GM12865 (cell line): ENCODE measurements at regions not wholly inside any gene's neighbourhood (a gene's known extent, or its start where the extent isn't known, plus 50 kb on each side); places are given as distances from the start of the nearest gene placed in this dataset.
"Not testable (repeated sequence)": the region's sequence is repeated elsewhere in the genome, so short reads cannot be mapped to it uniquely, and the experiment has no call there.

Source experiments
- DNase-seq: peaks from one replicate; pipeline ENCODE4 v3.0.0; 2010; ENCODE audit warnings: low read depth
- H3K4me3 ChIP-seq: 2 replicates; pipeline ENCODE4 v1.5.1; 2011; ENCODE audit warnings: mild to moderate bottlenecking, low read depth, low read length, control low read depth
- TF ChIP-seq, protein P1 (sequence below): IDR thresholded peaks from 2 replicates; pipeline ENCODE4 v1.5.1; 2011; ENCODE audit warnings: low read length, control low read depth, low read depth, inconsistent platforms; ENCODE audit not compliant: insufficient read depth; ENCODE audit errors: missing control alignments

GRCh38 chr12:23359975-23360701 is 589.3 kb downstream of the SOX5 start:
- TF ChIP-seq, protein P1, sequence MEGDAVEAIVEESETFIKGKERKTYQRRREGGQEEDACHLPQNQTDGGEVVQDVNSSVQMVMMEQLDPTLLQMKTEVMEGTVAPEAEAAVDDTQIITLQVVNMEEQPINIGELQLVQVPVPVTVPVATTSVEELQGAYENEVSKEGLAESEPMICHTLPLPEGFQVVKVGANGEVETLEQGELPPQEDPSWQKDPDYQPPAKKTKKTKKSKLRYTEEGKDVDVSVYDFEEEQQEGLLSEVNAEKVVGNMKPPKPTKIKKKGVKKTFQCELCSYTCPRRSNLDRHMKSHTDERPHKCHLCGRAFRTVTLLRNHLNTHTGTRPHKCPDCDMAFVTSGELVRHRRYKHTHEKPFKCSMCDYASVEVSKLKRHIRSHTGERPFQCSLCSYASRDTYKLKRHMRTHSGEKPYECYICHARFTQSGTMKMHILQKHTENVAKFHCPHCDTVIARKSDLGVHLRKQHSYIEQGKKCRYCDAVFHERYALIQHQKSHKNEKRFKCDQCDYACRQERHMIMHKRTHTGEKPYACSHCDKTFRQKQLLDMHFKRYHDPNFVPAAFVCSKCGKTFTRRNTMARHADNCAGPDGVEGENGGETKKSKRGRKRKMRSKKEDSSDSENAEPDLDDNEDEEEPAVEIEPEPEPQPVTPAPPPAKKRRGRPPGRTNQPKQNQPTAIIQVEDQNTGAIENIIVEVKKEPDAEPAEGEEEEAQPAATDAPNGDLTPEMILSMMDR, result no peak
- no peak overlapping the region for H3K4me3 ChIP-seq
- no peak for DNase-seq

- no peak for DNase-seq
- TF ChIP-seq, protein P1, result no peak
- H3K4me3 ChIP-seq, result no peak overlapping the region
Observed at GRCh38 chr12:23361971-23362370, 587.5 kb downstream of the SOX5 start.

GRCh38 chr12:23368590-23368989 is 580.9 kb downstream of the SOX5 start:
- TF ChIP-seq, protein P1, result no peak
- no peak overlapping the region for H3K4me3 ChIP-seq
- DNase-seq, result no peak

GRCh38 chr12:23375621-23376020 is 573.8 kb downstream of the SOX5 start:
- no peak for DNase-seq
- TF ChIP-seq, protein P1, result no peak

DNA sequence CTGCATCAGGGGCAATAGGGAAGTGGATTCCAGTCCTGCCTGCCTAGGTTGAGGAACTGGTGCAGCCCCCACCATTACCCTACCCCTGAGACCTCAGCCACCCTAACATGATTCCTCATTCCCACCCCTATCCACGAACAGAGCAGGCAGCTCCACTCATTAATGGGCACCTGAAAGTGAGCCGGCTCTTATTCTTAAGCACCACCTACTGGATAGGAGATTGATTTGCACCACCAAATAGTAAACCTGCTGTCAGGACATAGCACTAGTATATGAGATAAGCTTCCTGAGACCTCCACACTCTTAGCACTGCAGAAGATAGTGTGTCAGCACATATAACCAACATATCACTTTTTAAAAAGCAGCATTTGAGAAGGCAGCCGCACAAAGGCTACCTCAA is 573.2 kb downstream of the SOX5 start:
- TF ChIP-seq, protein P1, result no peak
- no peak for DNase-seq

More at GRCh38 chr12:23375621-23376020, 573.8 kb downstream of the SOX5 start:
- H3K4me3 ChIP-seq, result no peak overlapping the region

DNA sequence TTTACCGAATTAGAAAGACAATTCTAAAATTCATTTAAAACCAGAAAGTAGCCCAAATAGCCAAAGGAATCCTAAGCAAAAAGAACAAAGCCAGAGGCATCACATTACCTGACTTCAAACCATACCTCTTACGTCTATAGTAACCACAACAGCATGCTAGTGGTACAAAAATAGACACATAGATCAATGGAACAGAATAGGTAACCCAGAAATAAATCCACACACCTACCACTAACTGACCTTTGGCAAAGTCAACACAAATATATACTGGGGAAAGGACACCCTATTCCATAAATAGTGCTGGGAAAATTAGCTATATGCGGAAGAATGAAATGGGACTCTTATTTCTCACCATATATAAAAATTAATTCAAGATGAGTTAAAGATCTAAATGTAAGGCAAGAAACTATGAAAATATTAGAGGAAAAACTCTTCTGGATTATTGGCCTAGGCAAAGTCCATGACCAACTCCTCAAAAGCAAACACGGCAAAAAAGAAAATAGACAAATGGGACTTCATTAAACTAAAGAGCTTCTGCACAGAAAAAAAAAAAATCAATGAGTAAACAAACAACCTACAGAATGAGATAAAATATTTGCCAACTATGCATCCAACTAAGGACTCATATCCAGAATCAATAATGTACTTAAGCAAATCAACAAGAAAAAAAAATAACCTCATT is 568.9 kb downstream of the SOX5 start:
- TF ChIP-seq, protein P1, result no peak
- no peak overlapping the region for H3K4me3 ChIP-seq
- DNase-seq, result no peak

More for the DNA sequence above, 573.2 kb downstream of the SOX5 start:
- no peak overlapping the region for H3K4me3 ChIP-seq

DNA sequence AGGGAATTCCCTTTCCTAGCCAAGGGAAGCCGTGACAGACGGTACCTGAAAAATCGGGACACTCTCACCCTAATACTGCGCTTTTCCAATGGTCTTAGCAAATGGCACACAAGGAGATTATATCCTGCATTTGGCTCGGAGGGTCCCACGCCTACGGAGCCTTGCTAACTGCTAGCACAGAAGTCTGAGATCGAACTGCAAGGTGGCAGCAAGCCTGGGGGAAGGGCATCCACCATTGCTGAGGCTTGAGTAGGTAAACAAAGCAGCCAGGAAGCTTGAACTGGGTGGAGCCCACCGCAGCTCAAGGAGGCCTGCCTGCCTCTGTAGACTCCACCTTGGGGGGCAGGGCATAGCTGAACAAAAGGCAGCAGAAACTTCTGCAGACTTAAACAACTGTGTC is 560.6 kb downstream of the SOX5 start:
- not testable (repeated sequence) for H3K4me3 ChIP-seq, DNase-seq

GRCh38 chr12:23389315-23389714 is 560.2 kb downstream of the SOX5 start:
- not testable (repeated sequence) for H3K4me3 ChIP-seq, DNase-seq
